ENCODE measurements at regions not wholly inside any gene's neighbourhood (a gene's known extent, or its start where the extent isn't known, plus 50 kb on each side); places are given as distances from the start of the nearest gene placed in this dataset.

DNA sequence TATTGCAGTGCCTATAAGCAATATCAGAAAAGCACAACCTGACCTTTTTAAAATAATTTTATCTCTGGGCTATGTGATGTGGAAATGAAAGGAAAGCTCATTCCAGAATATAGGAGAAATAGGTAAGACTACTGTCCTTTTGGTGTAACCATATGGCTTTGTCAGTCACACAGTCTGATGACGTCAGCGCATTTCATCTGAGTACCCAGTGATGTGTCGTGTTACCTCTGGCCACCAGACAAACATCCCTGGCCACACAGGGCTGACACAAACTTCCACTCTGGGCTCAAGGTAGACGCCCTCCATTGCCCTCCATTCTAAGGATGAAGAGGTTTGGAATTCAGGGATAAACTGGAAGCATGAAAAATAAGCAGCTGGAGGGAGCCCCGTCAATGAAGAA lies 506.7 kb downstream of the CMPK2 start:
- Mint-ChIP-seq H3K27ac (no peak overlapping the region), H3K4me1 (no peaks in the 10 kb centered on the region), H3K36me3 (ENCODE audit: low read depth) (no peaks in the 10 kb centered on the region), H3K27me3 (no peaks in the 10 kb centered on the region), H3K4me3 (no peak overlapping the region)
- no peak for DNase-seq
- ATAC-seq, result no peak
- no peaks in the 10 kb centered on the region for H3K9me3 ChIP-seq (ENCODE audit: control insufficient read depth, low read length, poor library complexity, severe bottlenecking)

DNA sequence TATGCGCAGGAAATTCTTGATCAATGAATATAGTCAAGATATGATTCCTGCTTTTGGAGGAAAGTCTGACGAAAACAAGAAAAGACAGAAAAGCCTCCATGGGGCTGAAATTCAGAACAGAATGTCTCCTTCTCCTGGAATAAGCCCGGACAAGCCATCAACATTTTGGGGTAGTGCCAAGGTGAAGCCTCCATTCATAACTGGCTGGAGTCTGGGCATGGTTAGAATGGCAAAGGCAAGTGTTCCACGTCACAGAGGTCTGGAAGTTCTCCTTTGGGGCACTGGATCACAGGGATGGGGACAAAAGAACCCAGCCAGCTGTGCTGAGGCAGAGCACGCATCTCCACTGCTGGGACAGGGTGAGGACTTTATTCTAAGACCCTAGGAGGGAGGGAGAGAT lies 505.7 kb downstream of the CMPK2 start:
- no peak for DNase-seq
- no peak for ATAC-seq
- Mint-ChIP-seq H3K27me3 (no peaks in the 10 kb centered on the region), H3K4me1 (no peaks in the 10 kb centered on the region), H3K36me3 (ENCODE audit: low read depth) (no peaks in the 10 kb centered on the region), H3K4me3 (no peak overlapping the region), H3K27ac (no peak overlapping the region)
- H3K9me3 ChIP-seq (ENCODE audit: control insufficient read depth, low read length, poor library complexity, severe bottlenecking), result no peaks in the 10 kb centered on the region

DNA sequence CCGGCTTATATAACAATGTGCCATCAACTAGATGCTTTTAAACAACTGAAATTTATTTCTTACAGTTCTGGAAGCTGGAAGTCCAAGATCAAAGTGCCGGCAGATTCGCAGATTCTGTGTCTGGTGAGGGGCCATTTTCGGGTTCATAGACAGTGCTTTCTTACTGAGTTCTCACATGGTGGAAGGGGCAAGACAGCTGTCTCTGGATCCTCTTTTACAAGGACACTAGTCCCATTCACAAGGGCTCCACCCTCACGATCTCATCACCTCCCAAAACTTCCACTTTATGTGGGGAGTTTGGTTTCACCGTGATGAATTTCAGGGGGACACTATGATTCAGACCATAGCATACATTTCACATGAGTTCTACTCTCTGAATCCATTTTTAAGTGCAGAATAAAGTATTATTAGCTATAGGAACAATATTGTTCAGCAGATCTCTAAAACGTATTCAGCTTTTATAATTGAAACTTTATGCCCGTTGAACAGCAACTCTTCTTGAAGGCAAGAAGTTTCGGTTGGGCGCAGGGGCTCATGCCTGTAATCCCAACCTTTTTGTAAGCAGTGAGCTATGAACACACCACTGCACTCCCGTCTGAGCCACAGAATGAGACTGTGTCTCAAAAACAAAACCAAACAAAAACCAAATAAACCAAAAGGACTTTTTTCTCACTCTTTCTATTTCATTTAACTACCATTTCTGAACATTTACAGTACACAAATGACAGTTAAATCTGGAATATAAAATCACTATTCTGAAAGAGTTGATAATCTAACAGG lies 502.8 kb downstream of the CMPK2 start:
- ATAC-seq, result no peak
- Mint-ChIP-seq H3K27me3 (no peaks in the 10 kb centered on the region), H3K4me1 (no peaks in the 10 kb centered on the region)

DNA sequence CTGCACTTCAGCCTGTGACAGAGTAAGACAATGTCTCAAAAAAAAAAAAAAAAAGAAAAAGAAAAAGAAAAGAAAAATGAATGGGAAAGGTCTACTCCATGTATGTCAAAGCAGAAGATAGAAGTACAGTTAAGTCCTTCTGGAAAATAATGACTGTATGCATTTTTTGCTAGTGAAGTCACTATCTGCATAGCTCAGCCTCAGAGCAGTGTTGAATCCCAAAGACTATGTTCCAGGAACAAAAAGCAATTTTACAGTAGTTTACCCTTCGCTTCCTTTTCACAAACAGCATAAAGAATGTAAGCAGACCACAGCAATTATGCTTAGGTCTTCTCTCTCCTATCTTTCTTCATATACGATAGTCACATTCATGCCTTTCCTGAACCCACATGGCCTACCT lies 497.4 kb downstream of the CMPK2 start:
- Mint-ChIP-seq H3K27me3 (no peaks in the 10 kb centered on the region), H3K36me3 (ENCODE audit: low read depth) (no peaks in the 10 kb centered on the region), H3K4me1 (no peaks in the 10 kb centered on the region), H3K27ac (no peak overlapping the region), H3K4me3 (no peak overlapping the region)
- no peak for ATAC-seq
- DNase-seq, result no peak
- H3K9me3 ChIP-seq (ENCODE audit: control insufficient read depth, low read length, poor library complexity, severe bottlenecking), result no peaks in the 10 kb centered on the region

More for the DNA sequence above, 502.8 kb downstream of the CMPK2 start:
- no peaks in the 10 kb centered on the region for H3K36me3 Mint-ChIP-seq (ENCODE audit: low read depth)
- DNase-seq, result no peak
- no peaks in the 10 kb centered on the region for H3K9me3 ChIP-seq (ENCODE audit: control insufficient read depth, low read length, poor library complexity, severe bottlenecking)
- no peak overlapping the region for H3K27ac Mint-ChIP-seq
- no peak overlapping the region for H3K4me3 Mint-ChIP-seq

DNA sequence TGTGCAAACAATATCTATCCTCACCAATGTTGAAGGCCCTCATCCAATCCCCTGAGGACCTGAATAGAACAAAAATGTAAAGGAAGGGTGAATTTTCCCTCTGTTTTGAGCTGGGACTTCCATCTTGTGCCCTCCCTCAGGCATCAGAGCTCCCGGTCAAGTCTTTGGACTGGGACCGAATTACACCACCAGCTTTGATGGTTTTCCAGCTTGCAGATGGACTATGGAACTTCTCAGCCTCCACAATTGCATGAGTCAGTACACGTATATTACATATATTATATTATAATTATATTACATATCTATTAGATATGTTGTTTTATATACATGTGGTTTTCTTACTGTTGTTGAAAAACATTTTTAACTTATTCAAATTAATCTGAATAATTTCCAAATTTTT lies 496.4 kb downstream of the CMPK2 start:
- H3K4me3 Mint-ChIP-seq, result no peak overlapping the region
- no peak for ATAC-seq
- no peaks in the 10 kb centered on the region for H3K4me1 Mint-ChIP-seq
- no peak for DNase-seq
- no peaks in the 10 kb centered on the region for H3K36me3 Mint-ChIP-seq (ENCODE audit: low read depth)
- H3K9me3 ChIP-seq (ENCODE audit: control insufficient read depth, low read length, poor library complexity, severe bottlenecking), result no peaks in the 10 kb centered on the region
- H3K27ac Mint-ChIP-seq, result no peak overlapping the region
- H3K27me3 Mint-ChIP-seq, result no peaks in the 10 kb centered on the region

DNA sequence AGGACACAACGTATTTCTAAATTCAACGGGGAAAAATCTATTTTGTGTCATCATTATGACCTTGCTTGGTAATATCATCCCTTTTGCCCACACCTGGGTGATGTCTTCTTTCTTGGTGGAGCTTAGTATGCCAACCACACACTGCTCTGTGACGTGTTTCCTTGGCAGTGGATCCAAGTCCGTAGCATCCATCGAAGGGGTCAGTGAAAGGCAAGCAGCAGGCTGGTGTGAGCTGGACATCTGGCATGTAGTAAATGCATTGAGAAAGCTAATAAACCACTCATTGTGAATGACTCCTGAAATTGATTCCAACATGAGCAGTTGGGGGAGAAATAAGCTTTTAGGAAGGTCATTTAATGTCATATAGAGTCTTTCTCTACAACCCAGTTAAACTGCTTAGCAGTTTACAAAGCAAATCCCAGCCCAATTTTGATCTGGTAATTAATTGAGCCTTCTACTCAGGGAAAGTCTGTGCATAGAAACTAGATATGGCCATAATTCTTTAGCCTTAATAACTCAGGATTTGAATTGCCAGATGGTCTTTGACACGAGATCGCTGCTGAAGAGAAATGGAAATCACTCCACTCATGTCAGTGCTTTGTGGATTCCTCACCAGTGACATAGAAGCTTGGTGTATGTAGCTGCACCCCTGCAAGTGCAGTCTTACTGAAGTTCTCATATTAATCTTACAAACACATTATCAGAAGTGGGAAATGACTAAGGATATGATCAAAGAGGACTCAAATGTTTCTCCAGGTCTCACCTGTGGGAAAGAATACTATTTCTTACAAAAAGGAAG lies 494.8 kb downstream of the CMPK2 start:
- H3K4me3 Mint-ChIP-seq, result no peak overlapping the region
- DNase-seq, result no peak
- no peaks in the 10 kb centered on the region for H3K27me3 Mint-ChIP-seq
- no peaks in the 10 kb centered on the region for H3K9me3 ChIP-seq (ENCODE audit: control insufficient read depth, low read length, poor library complexity, severe bottlenecking)
- no peak overlapping the region for H3K27ac Mint-ChIP-seq
- ATAC-seq, result no peak
- H3K36me3 Mint-ChIP-seq (ENCODE audit: low read depth), result no peaks in the 10 kb centered on the region
- H3K4me1 Mint-ChIP-seq, result no peaks in the 10 kb centered on the region

DNA sequence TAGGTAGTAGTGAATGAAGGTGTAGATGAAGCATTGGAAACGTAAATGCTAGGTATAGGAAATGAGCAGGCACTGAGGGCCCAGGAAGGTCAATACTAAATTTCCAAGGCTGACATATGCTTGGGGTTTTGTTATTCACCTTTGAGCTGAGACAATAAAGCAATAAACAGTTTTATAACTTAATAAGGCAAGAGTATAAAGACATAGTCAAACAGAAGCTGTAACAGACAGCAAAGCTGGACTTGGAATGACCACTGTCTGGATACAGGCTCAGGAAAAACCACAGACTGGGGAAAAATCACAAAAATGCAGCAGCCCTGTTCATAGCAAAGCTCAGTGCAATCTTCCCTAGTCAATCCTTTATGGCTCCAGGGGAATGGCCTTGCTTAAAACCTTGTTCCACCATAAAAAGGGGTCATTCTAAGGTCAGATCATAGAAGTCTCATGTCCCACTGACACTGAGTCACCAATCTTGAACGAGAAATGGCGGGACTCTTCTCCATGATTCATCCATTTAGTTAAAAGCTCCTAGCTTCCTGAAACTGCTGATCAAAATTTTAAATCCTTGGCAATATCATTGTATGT lies 493.3 kb downstream of the CMPK2 start:
- DNase-seq, result no peak
- Mint-ChIP-seq H3K4me3 (no peak overlapping the region), H3K36me3 (ENCODE audit: low read depth) (no peaks in the 10 kb centered on the region), H3K27me3 (no peaks in the 10 kb centered on the region), H3K4me1 (no peaks in the 10 kb centered on the region), H3K27ac (no peak overlapping the region)
- no peak for ATAC-seq
- H3K9me3 ChIP-seq (ENCODE audit: control insufficient read depth, low read length, poor library complexity, severe bottlenecking), result no peaks in the 10 kb centered on the region

DNA sequence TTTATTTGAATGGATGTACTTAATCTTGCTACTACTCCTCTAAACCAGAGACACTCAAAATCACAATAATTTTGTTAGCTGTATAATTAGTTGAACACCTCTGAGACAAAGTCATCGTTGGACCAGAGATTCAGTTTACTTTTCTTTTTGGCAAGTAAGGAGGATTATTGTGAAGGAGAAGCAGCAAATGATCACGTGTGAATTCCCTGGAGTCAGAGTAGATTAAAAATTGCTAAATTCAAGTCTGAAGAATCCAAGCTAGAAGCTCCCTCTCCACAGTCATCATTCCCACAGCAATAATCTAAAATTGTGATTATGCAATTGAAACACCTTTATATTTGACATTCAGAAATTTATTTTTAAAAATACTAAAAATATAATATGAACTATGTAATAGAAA lies 484.4 kb downstream of the CMPK2 start:
- no peaks in the 10 kb centered on the region for H3K9me3 ChIP-seq (ENCODE audit: control insufficient read depth, low read length, poor library complexity, severe bottlenecking)
- H3K4me3 Mint-ChIP-seq, result no peak overlapping the region
- H3K4me1 Mint-ChIP-seq, result no peaks in the 10 kb centered on the region
- no peaks in the 10 kb centered on the region for H3K36me3 Mint-ChIP-seq (ENCODE audit: low read depth)
- DNase-seq (no peak), ATAC-seq (no peak)
- no peaks in the 10 kb centered on the region for H3K27me3 Mint-ChIP-seq
- no peak overlapping the region for H3K27ac Mint-ChIP-seq

DNA sequence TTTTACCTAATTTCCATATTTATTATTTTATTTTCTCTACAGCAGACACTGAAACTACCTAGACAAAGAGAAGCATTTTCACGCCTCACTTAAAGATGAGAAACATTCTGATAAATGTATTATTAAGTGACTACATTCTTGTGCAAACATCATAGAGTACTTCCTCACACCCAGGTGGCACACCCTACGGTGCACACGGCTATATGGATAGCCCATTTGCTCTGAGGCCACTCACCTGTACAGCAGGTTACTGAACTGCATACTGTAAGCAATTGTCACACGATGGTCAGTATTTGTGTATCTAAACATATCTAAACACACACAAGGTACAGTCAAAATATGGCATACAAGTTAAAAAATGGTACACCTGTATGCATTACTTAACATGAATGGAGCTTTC lies 481.4 kb downstream of the CMPK2 start:
- ATAC-seq (no peak), DNase-seq (no peak)
- H3K27me3 Mint-ChIP-seq, result no peaks in the 10 kb centered on the region
- no peaks in the 10 kb centered on the region for H3K36me3 Mint-ChIP-seq (ENCODE audit: low read depth)
- H3K4me1 Mint-ChIP-seq, result no peaks in the 10 kb centered on the region
- no peak overlapping the region for H3K4me3 Mint-ChIP-seq
- no peak overlapping the region for H3K27ac Mint-ChIP-seq
- no peaks in the 10 kb centered on the region for H3K9me3 ChIP-seq (ENCODE audit: control insufficient read depth, low read length, poor library complexity, severe bottlenecking)

DNA sequence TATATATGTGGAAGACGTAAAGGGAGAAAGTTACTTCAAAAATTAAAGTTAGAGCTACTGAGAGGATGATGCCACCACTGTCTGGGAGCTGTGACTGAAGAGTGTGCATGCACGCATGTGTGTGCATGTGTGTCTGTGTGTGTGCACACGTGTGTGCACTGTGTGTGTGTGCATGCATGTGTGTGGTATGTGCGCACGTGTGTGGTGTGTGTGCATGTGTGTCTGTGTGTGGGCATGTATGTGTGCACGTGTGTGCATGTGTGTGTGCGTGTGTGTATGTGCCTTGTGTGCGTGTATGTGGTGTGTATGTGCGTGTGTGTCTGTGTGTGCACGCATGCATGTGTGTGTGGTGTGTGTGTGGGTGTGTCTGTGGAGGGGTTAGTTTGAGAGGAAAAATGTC lies 473.4 kb downstream of the CMPK2 start:
- H3K9me3 ChIP-seq (ENCODE audit: control insufficient read depth, low read length, poor library complexity, severe bottlenecking), result no peaks in the 10 kb centered on the region
- Mint-ChIP-seq H3K27me3 (no peaks in the 10 kb centered on the region), H3K4me3 (no peak overlapping the region), H3K4me1 (no peaks in the 10 kb centered on the region), H3K36me3 (ENCODE audit: low read depth) (no peaks in the 10 kb centered on the region), H3K27ac (no peak overlapping the region)
- DNase-seq (no peak), ATAC-seq (no peak)

DNA sequence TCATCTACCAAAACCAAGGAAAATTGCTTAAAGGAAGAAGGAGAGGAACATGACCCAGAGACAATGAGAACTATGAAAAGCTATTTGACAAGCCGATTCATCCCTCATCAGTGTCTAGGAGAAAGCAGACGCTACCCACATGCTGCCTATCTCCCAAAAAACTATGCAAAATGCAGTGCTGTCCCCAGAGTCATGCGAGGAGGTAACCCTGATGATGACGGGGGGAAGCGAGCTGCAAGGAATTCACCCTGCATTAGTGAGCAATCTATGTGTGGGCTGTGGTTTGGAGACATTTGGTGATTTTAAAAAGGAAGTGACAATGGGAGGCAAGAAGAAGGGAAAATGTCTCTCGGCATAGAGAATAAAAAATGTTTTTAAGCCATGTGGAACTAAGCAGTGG lies 472.7 kb downstream of the CMPK2 start:
- H3K9me3 ChIP-seq (ENCODE audit: control insufficient read depth, low read length, poor library complexity, severe bottlenecking), result no peaks in the 10 kb centered on the region
- H3K4me1 Mint-ChIP-seq, result no peaks in the 10 kb centered on the region
- no peak overlapping the region for H3K4me3 Mint-ChIP-seq
- H3K27ac Mint-ChIP-seq, result no peak overlapping the region
- no peaks in the 10 kb centered on the region for H3K27me3 Mint-ChIP-seq
- DNase-seq (no peak), ATAC-seq (no peak)
- no peaks in the 10 kb centered on the region for H3K36me3 Mint-ChIP-seq (ENCODE audit: low read depth)

DNA sequence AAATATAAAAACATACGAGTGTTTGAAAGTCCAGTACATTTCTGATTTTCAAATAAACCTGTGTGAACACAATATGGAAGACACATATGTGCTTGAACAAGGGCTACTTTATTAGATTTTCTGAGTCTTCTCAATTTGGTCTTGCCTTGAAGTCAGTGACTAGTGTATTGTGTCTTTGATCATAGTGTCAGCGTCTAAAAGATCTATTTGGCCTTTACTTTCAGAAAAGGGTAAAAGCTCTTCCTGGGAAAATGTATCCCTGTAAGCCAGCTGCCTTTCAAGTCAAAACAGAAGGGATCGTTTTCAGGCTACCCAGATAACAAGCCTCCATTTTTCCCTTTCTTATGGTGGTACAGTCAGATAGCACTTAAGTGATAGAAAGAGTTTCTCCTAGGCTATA lies 471.9 kb downstream of the CMPK2 start:
- no peak overlapping the region for H3K27ac Mint-ChIP-seq
- no peaks in the 10 kb centered on the region for H3K9me3 ChIP-seq (ENCODE audit: control insufficient read depth, low read length, poor library complexity, severe bottlenecking)
- ATAC-seq, result no peak
- H3K4me1 Mint-ChIP-seq, result no peaks in the 10 kb centered on the region
- H3K4me3 Mint-ChIP-seq, result no peak overlapping the region
- H3K27me3 Mint-ChIP-seq, result no peaks in the 10 kb centered on the region
- no peak for DNase-seq
- H3K36me3 Mint-ChIP-seq (ENCODE audit: low read depth), result no peaks in the 10 kb centered on the region

DNA sequence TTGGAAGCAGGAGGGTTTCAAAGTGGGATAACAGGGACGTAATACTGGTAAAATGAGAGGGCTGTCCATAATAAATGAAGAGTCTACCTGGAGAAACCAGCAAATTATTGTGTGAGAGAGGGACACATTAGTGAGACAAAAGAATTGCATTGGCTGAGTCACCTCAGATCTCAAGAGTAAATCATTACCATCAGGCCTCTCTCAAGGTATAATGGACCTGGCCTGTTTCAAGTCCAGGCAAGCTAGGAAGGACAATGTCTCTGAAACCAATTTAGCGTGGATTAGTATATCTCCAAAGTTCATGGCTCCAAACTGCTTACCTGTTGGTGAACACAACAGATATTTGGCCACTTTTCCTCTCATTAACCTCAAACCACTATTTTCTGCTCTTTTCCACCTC lies 471.4 kb downstream of the CMPK2 start:
- no peaks in the 10 kb centered on the region for H3K27me3 Mint-ChIP-seq
- no peaks in the 10 kb centered on the region for H3K36me3 Mint-ChIP-seq (ENCODE audit: low read depth)
- ATAC-seq (no peak), DNase-seq (no peak)
- no peaks in the 10 kb centered on the region for H3K4me1 Mint-ChIP-seq
- H3K9me3 ChIP-seq (ENCODE audit: control insufficient read depth, low read length, poor library complexity, severe bottlenecking), result no peaks in the 10 kb centered on the region
- no peak overlapping the region for H3K27ac Mint-ChIP-seq
- no peak overlapping the region for H3K4me3 Mint-ChIP-seq
